ENCODE measurements at regions not wholly inside any gene's neighbourhood (a gene's known extent, or its start where the extent isn't known, plus 50 kb on each side); places are given as distances from the start of the nearest gene placed in this dataset.

DNA sequence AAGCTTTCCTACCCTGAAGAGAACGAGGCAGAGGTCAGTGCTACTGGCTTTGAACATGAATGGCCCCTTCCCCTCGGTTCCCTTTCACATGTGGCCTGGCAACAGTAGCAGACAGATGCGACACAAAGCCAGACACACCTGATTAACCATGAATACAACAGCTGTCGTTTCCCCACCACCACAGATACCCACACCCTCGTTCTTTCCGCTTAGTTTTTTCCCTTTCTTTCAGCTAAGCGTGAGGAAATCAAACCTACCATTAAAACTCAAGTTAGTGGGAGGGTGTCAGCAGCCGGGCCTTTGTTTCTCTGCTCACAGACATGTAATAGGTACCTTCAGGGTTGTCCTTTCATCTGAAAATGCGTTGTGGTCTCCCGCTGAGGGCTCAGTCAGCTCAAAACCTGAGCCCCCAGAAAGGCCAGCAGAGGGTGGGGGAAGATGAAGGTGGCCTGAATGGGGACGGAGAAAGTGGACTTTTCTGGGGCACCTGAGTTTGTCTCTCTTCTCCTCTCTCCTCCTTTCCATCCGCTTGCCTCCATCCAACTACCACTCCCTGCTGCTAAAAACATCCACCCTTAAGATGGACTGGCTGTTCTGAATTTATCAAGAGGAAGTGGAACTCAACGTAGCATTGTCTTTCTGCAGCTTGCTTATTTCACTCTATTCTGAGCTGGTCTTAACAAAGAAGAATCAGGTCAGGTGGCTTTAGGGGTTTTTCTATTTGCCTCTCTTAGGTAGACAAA, 516.6 kb upstream of the JARID2 start:
- DNase-seq (ENCODE audit: low read depth) = no peak
- no peak overlapping the region for H3K4me3 ChIP-seq (ENCODE audit: low read depth, low read length)
- TF ChIP-seq, protein P1, sequence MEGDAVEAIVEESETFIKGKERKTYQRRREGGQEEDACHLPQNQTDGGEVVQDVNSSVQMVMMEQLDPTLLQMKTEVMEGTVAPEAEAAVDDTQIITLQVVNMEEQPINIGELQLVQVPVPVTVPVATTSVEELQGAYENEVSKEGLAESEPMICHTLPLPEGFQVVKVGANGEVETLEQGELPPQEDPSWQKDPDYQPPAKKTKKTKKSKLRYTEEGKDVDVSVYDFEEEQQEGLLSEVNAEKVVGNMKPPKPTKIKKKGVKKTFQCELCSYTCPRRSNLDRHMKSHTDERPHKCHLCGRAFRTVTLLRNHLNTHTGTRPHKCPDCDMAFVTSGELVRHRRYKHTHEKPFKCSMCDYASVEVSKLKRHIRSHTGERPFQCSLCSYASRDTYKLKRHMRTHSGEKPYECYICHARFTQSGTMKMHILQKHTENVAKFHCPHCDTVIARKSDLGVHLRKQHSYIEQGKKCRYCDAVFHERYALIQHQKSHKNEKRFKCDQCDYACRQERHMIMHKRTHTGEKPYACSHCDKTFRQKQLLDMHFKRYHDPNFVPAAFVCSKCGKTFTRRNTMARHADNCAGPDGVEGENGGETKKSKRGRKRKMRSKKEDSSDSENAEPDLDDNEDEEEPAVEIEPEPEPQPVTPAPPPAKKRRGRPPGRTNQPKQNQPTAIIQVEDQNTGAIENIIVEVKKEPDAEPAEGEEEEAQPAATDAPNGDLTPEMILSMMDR (conservative IDR thresholded peaks at IDR 0.05; ENCODE audit: low read depth, low read length) = no peak

DNA sequence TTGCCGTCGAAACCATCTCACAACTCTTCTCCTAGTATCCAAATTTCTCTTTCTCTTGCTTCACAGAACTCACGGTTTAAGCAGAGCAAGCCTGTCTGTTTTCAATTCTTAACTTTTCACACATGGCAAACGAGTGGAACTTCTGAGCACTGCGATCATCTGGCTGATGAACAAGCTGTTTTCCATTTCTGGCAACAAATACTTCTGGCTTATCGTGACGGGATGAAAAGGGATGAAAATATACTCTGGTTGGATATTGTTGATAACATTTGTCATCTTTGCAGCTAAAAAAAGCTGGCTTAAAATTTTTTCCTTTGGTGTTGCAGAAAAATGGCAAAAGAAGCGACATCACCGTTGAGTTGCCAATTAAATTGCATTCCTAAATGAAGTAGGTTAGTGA, 515.2 kb upstream of the JARID2 start:
- TF ChIP-seq, protein P1 (conservative IDR thresholded peaks at IDR 0.05; ENCODE audit: low read depth, low read length) = no peak

DNA sequence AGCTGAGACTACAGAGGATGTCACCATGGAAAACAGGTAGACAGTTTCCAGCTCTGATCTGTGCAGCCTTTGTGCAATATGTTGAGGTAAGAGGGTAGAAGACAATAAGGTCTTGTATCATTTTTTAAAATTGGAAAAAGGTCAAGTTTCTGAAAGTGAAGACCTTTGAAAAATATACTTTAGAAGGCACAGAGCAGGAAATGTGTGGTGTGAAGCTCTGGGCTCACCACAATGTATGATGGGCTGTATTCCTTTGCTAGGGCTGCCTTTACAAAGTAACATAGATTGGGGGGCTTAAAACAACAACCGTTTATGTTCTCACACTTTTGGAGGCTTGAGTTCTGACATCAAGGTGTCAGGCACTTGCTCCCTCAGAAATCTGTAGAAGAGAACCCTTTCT, 514.3 kb upstream of the JARID2 start:
- DNase-seq (ENCODE audit: low read depth) = no peak
- TF ChIP-seq, protein P1 (conservative IDR thresholded peaks at IDR 0.05; ENCODE audit: low read depth, low read length) = no peak
- H3K4me3 ChIP-seq (ENCODE audit: low read depth, low read length) = no peak overlapping the region

More for the DNA sequence above, 515.2 kb upstream of the JARID2 start:
- DNase-seq (ENCODE audit: low read depth) = no peak
- H3K4me3 ChIP-seq (ENCODE audit: low read depth, low read length) = no peak overlapping the region

DNA sequence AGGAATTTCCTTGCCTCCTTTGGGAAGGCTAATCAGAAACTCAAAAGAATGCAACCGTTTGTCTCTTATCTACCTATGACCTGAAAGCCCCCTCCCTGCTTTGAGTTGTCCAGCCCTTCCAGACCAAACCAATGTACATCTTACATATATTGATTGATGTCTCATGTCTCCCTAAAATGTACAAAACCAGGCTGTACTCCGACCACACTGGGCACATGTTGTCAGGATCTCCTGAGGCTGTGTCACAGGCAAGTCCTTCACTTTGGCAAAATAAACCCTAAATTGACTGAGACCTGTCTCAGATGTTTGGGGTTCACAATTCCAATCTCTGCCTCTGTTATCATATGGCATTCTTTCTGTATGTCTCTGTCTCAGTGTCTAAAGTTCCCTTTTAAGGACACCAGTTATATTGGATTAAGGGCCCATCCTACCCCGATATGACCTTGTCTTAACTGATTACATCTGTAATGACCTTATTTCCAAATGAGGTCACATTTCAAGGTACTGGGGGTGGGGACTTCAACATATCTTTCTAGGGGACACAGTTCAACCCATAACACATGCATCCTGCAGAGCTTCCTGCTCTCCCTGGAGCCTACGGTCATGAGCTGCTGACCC, 513.5 kb upstream of the JARID2 start:
- TF ChIP-seq, protein P1 (conservative IDR thresholded peaks at IDR 0.05; ENCODE audit: low read depth, low read length) = no peak
- H3K4me3 ChIP-seq (ENCODE audit: low read depth, low read length) = no peak overlapping the region
- DNase-seq (ENCODE audit: low read depth) = no peak

DNA sequence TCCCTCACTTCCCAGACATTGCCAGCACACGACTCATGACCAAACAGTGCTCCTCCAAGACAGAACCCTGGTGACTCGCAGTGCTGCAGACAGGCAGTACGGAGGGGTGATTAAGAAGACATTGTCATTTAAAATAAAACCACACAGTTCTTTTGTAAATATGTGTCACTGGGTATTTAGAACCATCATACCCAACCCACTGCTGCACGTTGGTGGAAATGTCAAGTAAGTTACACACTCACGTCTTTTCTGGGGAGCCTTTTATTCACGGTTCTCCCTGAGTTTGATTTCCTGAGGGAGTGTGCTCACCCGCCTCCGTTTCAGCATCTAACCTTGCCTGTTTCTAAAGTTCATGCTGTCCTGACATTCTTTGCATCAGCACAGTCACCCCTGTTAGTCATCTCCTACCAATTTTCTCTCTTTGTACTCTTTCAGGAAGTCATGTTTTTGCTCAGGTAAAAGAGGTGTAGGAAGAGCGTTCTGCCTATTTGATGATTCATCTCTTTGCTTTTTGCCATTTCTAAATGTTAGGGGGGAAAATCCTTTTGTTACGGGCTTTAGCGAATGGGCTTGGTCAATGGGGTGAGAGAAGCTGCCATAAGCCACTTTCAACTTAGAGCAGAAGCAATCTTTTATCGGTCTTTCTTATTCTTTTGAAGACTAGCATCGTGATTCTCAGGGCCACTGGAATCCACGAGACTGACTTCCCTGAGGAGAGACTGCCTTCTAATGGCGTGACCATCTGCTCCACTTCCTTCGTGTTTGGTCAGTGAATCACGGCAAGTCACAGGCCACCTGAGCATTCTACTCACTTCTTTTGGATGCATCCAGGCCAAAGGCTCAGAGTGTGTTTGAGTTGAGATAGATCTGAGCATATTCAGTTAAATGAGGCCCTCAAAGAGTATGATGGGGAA, 512.8 kb upstream of the JARID2 start:
- no peak overlapping the region for H3K4me3 ChIP-seq (ENCODE audit: low read depth, low read length)
- TF ChIP-seq, protein P1 (conservative IDR thresholded peaks at IDR 0.05; ENCODE audit: low read depth, low read length) = no peak
- no peak for DNase-seq (ENCODE audit: low read depth)

DNA sequence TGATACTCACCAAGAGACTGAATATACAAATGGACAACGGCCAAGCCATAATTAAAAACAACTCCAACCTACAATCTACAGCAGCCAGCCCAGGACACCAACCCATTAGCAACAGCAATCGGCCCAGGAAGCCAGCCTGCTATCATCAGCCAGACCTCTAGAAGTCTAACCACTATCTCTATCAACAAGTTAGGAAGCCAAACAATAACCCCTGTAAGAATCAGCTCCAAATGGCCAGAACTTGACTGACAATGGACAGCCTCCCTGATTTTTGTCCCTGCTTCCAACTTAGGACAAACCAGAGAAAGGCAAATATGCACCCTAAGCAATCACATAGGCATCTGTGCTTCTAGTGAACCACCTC, 511.8 kb upstream of the JARID2 start:
- no peak overlapping the region for H3K4me3 ChIP-seq (ENCODE audit: low read depth, low read length)
- TF ChIP-seq, protein P1 (conservative IDR thresholded peaks at IDR 0.05; ENCODE audit: low read depth, low read length) = no peak
- DNase-seq (ENCODE audit: low read depth) = no peak

Data from epithelial cell of proximal tubule (primary cell).